T-cell (primary cell): ENCODE measurements at regions not wholly inside any gene's neighbourhood (a gene's known extent, or its start where the extent isn't known, plus 50 kb on each side); places are given as distances from the start of the nearest gene placed in this dataset.
A peak's percentile ranks its signal among the peaks of the same experiment; 100 is the strongest.

ENCODE experiments used
- ATAC-seq, 4 experiments: fragments of 200-7000 bp in 3 of 4; fragments of 150-1000 bp in 1 of 4; cut with Tn5 transposase; replicated peaks in 1 of 4; 1 replicate in 3 of 4; 2 replicates in 1 of 4; pipeline ENCODE4 v1.10.0; 2021; ENCODE audit warnings: moderate library complexity in 3 of 4, mild to moderate bottlenecking in 2 of 4, moderate number of reproducible peaks in 1 of 4
- CTCF ChIA-PET, 2 donors: fragments of 300-600 bp; sonication (Branson Sonifier 250); formaldehyde crosslinking; loops; one replicate each; lab custom pipeline; 2022; ENCODE audit warnings: antibody characterized with exemption in 2 of 2; lab: Charles Lee
- POLR2A ChIA-PET, 2 donors: fragments of 300-600 bp; sonication (Branson Sonifier 250); formaldehyde crosslinking; loops; one replicate each; lab custom pipeline; 2022; ENCODE audit warnings: antibody characterized with exemption in 2 of 2; lab: Charles Lee
- DNase-seq, 35 experiments: peaks; one replicate each; pipeline versions ENCODE4 v3.0.0 to v3.0.0-alpha.2; 2013 to 2023
- H3K27ac ChIP-seq: one replicate; pipeline ENCODE4 v1.5.1; 2013; ENCODE audit warnings: low read length
- H3K27me3 ChIP-seq, 2 experiments: replicated peaks in 1 of 2; 1 replicate in 1 of 2; 2 replicates in 1 of 2; pipeline versions ENCODE4 v1.6.1 to v1.7.0; 2013; ENCODE audit warnings: low read length in 1 of 2, mixed read lengths in 1 of 2; ENCODE audit not compliant: control insufficient read depth in 2 of 2, insufficient read depth in 2 of 2; ENCODE audit errors: extremely low read depth in 1 of 2
- H3K36me3 ChIP-seq, 2 donors: 1 replicate in 1 of 2; 2 replicates in 1 of 2; pipeline versions ENCODE4 v1.6.1 to v1.7.0; 2013; ENCODE audit warnings: low read length in 1 of 2; ENCODE audit not compliant: control insufficient read depth in 2 of 2, insufficient read depth in 1 of 2; ENCODE audit errors: extremely low read depth in 1 of 2
- H3K4me1 ChIP-seq, 2 experiments: 1 replicate in 1 of 2; 2 replicates in 1 of 2; pipeline versions ENCODE4 v1.6.1 to v1.7.0; 2013; ENCODE audit warnings: low read length in 2 of 2, mixed read lengths in 1 of 2; ENCODE audit not compliant: insufficient read depth in 2 of 2, control insufficient read depth in 1 of 2; ENCODE audit errors: extremely low read depth in 1 of 2
- H3K4me3 ChIP-seq, 2 donors: 1 replicate in 1 of 2; 2 replicates in 1 of 2; pipeline versions ENCODE4 v1.5.1 to v1.7.0; 2013; ENCODE audit warnings: mild to moderate bottlenecking in 2 of 2, low read length in 1 of 2, moderate library complexity in 1 of 2; ENCODE audit not compliant: control insufficient read depth in 1 of 2; ENCODE audit errors: extremely low read depth in 1 of 2
- H3K9me3 ChIP-seq: 2 replicates; pipeline ENCODE4 v1.7.0; 2013
- H3K27ac Mint-ChIP-seq, 2 donors: one replicate each; pipeline ENCODE4 v1.8.0; 2020 to 2021; ENCODE audit warnings: mild to moderate bottlenecking in 2 of 2, mixed read lengths in 2 of 2
- H3K27me3 Mint-ChIP-seq, 2 donors: one replicate each; pipeline ENCODE4 v1.8.0; 2021 to 2022; ENCODE audit warnings: mixed read lengths in 2 of 2
- H3K36me3 Mint-ChIP-seq: one replicate; pipeline ENCODE4 v1.8.0; 2021; ENCODE audit warnings: mixed read lengths
- H3K4me1 Mint-ChIP-seq, 3 donors: one replicate each; pipeline ENCODE4 v1.8.0; 2020 to 2022; ENCODE audit warnings: mixed read lengths in 3 of 3, mild to moderate bottlenecking in 1 of 3
- H3K4me3 Mint-ChIP-seq, 3 donors: one replicate each; pipeline ENCODE4 v1.8.0; 2020 to 2022; ENCODE audit warnings: mild to moderate bottlenecking in 3 of 3, mixed read lengths in 3 of 3, moderate library complexity in 3 of 3
- H3K9me3 Mint-ChIP-seq, 3 donors: one replicate each; pipeline ENCODE4 v1.8.0; 2020 to 2022; ENCODE audit warnings: mixed read lengths in 3 of 3
- WGBS: methylation state at CpG from one replicate; pipeline ENCODE4 v1.1.5; 2013; ENCODE audit warnings: missing lambda C conversion rate; ENCODE audit not compliant: insufficient coverage; 5-methylcytosine and 5-hydroxymethylcytosine counted together

- no peak overlapping the region for H3K4me3 Mint-ChIP-seq
- H3K9me3 ChIP-seq = no peaks in the 10 kb centered on the region
- ATAC-seq = no peak
- no peaks in the 10 kb centered on the region for H3K4me1 ChIP-seq
- CTCF ChIA-PET = no interaction called here
- DNase-seq = no peak
- no CpG with 5 or more reads among the region's 4 CpGs for WGBS
- no peak overlapping the region for H3K27ac Mint-ChIP-seq
- H3K27ac ChIP-seq = no peak overlapping the region
- no peak overlapping the region for H3K4me3 ChIP-seq
- H3K27me3 ChIP-seq = no peaks in the 10 kb centered on the region
- no peaks in the 10 kb centered on the region for H3K36me3 ChIP-seq
- no peaks in the 10 kb centered on the region for H3K9me3 Mint-ChIP-seq
- H3K27me3 Mint-ChIP-seq = peaks cover 0 to 5% of the 10 kb centered on the region in 2 donors
- no peaks in the 10 kb centered on the region for H3K4me1 Mint-ChIP-seq
- POLR2A ChIA-PET = no interaction called here
- H3K36me3 Mint-ChIP-seq = no peaks in the 10 kb centered on the region
Measured at GRCh38 chr11:30120045-30120589, 103.3 kb upstream of the KCNA4 start.

DNA sequence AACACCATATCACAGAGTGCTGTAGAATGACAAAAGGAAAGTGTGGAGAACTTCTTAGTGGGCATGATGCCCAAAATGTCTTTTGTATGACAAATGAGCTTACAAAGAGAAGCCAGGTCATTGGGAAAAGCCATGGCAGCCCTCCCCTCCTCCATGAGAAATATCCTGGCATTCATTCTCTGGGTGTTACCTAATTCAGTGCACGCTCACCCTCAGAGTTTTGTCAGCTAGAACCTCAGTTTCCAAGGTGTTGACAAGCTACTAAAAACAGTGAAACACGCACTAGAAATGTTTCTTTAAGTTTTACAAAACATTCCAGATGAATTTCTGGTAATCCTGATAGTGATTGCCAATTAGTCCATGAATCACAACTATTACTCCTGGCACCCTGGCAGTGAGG is 105.4 kb upstream of the FSHB start:
- no peak for ATAC-seq
- Histone ChIP-seq H3K36me3 (no peaks in the 10 kb centered on the region), H3K9me3 (no peaks in the 10 kb centered on the region), H3K4me1 (no peaks in the 10 kb centered on the region), H3K4me3 (no peak overlapping the region), H3K27me3 (no peaks in the 10 kb centered on the region), H3K27ac (no peak overlapping the region)
- ChIA-PET CTCF (no interaction called here), POLR2A (no interaction called here)
- H3K4me1 Mint-ChIP-seq = no peaks in the 10 kb centered on the region
- no peak overlapping the region for H3K4me3 Mint-ChIP-seq
- WGBS = 64% methylated on average over 2 of the region's 2 CpGs
- no peak for DNase-seq
- H3K9me3 Mint-ChIP-seq = no peaks in the 10 kb centered on the region
- no peak overlapping the region for H3K27ac Mint-ChIP-seq
- peaks cover 0 to 8% of the 10 kb centered on the region in 2 donors for H3K27me3 Mint-ChIP-seq
- no peaks in the 10 kb centered on the region for H3K36me3 Mint-ChIP-seq

GRCh38 chr11:30128269-30128932 is 102.4 kb upstream of the FSHB start:
- Mint-ChIP-seq H3K9me3 (no peaks in the 10 kb centered on the region), H3K27ac (no peak overlapping the region), H3K4me1 (no peaks in the 10 kb centered on the region), H3K36me3 (no peaks in the 10 kb centered on the region), H3K4me3 (no peak overlapping the region), H3K27me3 (peaks cover 0 to 3% of the 10 kb centered on the region in 2 donors)
- peak in 1 of 35 experiments; percentile 3 for DNase-seq
- ChIA-PET CTCF (interaction anchor here (0.8 to 3.3 kb wide), 7 partner anchors 10 to 205 kb away, joined by 3 to 24 read pairs (median 6); no protein-coding TSS in a partner anchor), POLR2A (no interaction called here)
- Histone ChIP-seq H3K27ac (no peak overlapping the region), H3K4me3 (no peak overlapping the region), H3K27me3 (no peaks in the 10 kb centered on the region), H3K4me1 (no peaks in the 10 kb centered on the region), H3K9me3 (no peaks in the 10 kb centered on the region), H3K36me3 (no peaks in the 10 kb centered on the region)
- WGBS = no CpG with 5 or more reads among the region's 3 CpGs
- no peak for ATAC-seq

DNA sequence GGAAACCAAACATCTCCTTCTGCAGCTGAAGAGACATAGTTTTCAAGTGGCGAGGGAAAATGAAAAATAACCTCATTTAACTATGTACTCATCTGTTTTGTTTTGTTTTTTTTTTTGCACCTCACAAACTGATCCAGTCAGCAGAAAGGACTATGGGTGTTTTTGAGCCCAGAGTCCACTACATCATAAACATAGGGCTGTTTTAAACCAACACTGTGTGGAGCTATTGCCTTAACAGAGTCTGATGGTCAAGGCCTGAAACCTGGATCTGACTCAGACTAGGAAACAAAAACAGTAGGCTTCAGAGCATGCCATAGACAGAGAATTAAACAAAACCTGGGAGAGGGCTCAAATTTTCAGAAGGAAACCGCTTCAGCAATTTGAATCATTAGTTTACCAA is 99.3 kb upstream of the FSHB start:
- ChIA-PET POLR2A (no interaction called here), CTCF (no interaction called here)
- Mint-ChIP-seq H3K4me1 (no peaks in the 10 kb centered on the region), H3K27me3 (no peaks in the 10 kb centered on the region), H3K9me3 (no peaks in the 10 kb centered on the region), H3K4me3 (no peak overlapping the region), H3K36me3 (no peaks in the 10 kb centered on the region), H3K27ac (no peak overlapping the region)
- Histone ChIP-seq H3K4me3 (no peak overlapping the region), H3K36me3 (no peaks in the 10 kb centered on the region), H3K4me1 (no peaks in the 10 kb centered on the region), H3K9me3 (no peaks in the 10 kb centered on the region), H3K27me3 (peaks cover 0 to 2% of the 10 kb centered on the region in 2 experiments), H3K27ac (no peak overlapping the region)
- WGBS = no CpG with 5 or more reads among the region's 2 CpGs
- ATAC-seq (no peak), DNase-seq (no peak)

GRCh38 chr11:30133281-30133680 is 97.5 kb upstream of the FSHB start:
- no peaks in the 10 kb centered on the region for H3K36me3 ChIP-seq
- POLR2A ChIA-PET = no interaction called here
- Mint-ChIP-seq H3K4me3 (no peak overlapping the region), H3K27me3 (peaks cover 0 to 5% of the 10 kb centered on the region in 2 donors), H3K4me1 (no peaks in the 10 kb centered on the region), H3K36me3 (no peaks in the 10 kb centered on the region), H3K27ac (no peak overlapping the region), H3K9me3 (no peaks in the 10 kb centered on the region)
- H3K4me3 ChIP-seq = no peak overlapping the region
- no peak for DNase-seq
- no peaks in the 10 kb centered on the region for H3K4me1 ChIP-seq
- no peaks in the 10 kb centered on the region for H3K9me3 ChIP-seq
- WGBS = no CpG with 5 or more reads among the region's 4 CpGs
- no peak overlapping the region for H3K27ac ChIP-seq
- CTCF ChIA-PET = interaction anchor here in 1 of 2 donors (1.4 kb wide), 1 partner anchor 13 kb away, joined by 3 read pairs; no protein-coding TSS in a partner anchor
- no peak for ATAC-seq
- peaks cover 0 to 2% of the 10 kb centered on the region in 2 experiments for H3K27me3 ChIP-seq

- no peaks in the 10 kb centered on the region for H3K4me1 Mint-ChIP-seq
- H3K27me3 Mint-ChIP-seq = peaks cover 4 to 16% of the 10 kb centered on the region in 2 donors
- H3K27ac ChIP-seq = no peak overlapping the region
- ATAC-seq = no peak
- no peaks in the 10 kb centered on the region for H3K27me3 ChIP-seq
- no peak overlapping the region for H3K27ac Mint-ChIP-seq
- no peaks in the 10 kb centered on the region for H3K36me3 ChIP-seq
- no peak overlapping the region for H3K4me3 ChIP-seq
- POLR2A ChIA-PET = no interaction called here
- no CpG with 5 or more reads among the region's 3 CpGs for WGBS
- CTCF ChIA-PET = interaction anchor here (0.7 to 4.7 kb wide), 9 partner anchors 9 to 270 kb away, joined by 3 to 24 read pairs (median 3); no protein-coding TSS in a partner anchor
- no peaks in the 10 kb centered on the region for H3K9me3 ChIP-seq
- no peaks in the 10 kb centered on the region for H3K9me3 Mint-ChIP-seq
- no peaks in the 10 kb centered on the region for H3K4me1 ChIP-seq
- DNase-seq = peak in 2 of 35 experiments; percentile 0 to 24
- no peaks in the 10 kb centered on the region for H3K36me3 Mint-ChIP-seq
- H3K4me3 Mint-ChIP-seq = no peak overlapping the region
Measured at GRCh38 chr11:30143098-30143705, 87.6 kb upstream of the FSHB start.
